ENCODE measurements at regions not wholly inside any gene's neighbourhood (a gene's known extent, or its start where the extent isn't known, plus 50 kb on each side); places are given as distances from the start of the nearest gene placed in this dataset.

DNA sequence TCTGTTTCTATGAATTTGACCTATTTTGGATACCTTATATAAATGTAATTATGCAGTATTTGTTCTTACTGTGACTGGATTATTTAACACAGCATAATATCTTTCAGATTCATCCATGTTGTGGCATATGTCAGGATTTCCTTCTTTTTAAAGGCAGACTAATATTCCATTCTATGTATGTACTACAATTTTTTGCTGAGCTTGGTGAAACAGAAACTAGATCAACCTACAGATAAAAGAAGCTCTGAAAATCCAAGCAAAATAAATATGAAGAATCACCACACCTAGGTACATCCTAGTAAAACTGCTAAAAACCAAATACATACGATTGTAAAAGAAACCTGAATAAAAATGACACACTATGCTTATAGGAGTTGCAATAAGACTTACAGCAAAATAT, 300.5 kb downstream of the HTR7 start:
- no peak for DNase-seq (ENCODE audit: low read depth)
- TF ChIP-seq, protein P1, sequence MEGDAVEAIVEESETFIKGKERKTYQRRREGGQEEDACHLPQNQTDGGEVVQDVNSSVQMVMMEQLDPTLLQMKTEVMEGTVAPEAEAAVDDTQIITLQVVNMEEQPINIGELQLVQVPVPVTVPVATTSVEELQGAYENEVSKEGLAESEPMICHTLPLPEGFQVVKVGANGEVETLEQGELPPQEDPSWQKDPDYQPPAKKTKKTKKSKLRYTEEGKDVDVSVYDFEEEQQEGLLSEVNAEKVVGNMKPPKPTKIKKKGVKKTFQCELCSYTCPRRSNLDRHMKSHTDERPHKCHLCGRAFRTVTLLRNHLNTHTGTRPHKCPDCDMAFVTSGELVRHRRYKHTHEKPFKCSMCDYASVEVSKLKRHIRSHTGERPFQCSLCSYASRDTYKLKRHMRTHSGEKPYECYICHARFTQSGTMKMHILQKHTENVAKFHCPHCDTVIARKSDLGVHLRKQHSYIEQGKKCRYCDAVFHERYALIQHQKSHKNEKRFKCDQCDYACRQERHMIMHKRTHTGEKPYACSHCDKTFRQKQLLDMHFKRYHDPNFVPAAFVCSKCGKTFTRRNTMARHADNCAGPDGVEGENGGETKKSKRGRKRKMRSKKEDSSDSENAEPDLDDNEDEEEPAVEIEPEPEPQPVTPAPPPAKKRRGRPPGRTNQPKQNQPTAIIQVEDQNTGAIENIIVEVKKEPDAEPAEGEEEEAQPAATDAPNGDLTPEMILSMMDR (IDR thresholded peaks at IDR 0.05; ENCODE audit: control insufficient read depth, insufficient read depth, low read depth, low read length, missing control alignments) = no peak
- no peak overlapping the region for H3K4me3 ChIP-seq (ENCODE audit: control insufficient read depth, low read depth, low read length)

DNA sequence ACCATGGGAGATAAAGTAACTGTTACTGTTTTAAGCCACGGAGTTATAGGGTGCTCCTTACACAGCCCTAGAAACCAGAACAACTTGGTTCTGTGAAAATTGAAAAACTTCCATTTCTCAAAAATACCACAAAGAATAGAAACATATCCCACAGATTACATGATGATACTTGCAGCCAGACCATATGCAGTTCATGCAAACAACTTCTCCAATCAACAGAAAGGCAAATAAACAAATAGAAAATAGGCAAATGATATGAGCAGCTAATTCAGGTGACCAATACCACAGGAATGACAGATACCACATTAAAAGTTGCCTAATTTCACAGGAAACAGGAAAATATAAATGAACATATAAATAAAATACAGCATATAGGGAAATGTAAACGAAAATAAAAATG, 297.5 kb downstream of the HTR7 start:
- DNase-seq (ENCODE audit: low read depth) = no peak
- TF ChIP-seq, protein P1 (IDR thresholded peaks at IDR 0.05; ENCODE audit: control insufficient read depth, insufficient read depth, low read depth, low read length, missing control alignments) = no peak
- H3K4me3 ChIP-seq (ENCODE audit: control insufficient read depth, low read depth, low read length) = no peak overlapping the region

DNA sequence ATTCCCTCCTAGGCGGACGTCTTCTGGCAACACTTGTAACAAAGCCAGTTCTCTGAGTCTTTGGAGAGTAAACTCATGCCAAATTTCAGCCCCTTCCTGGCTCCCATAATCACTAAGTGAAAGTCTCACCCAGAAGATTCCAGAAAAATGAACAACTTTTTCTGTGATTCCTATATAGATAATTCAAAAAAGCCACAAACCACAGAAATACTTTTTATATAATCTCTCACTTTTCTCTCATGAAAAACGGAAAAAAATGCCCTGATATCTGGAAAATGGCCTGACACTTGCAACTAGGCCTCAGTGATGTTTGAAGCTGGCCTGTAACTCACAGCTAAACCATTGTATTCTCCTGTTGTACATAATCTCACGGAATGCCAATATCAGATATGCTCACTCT, 296.2 kb downstream of the HTR7 start:
- H3K4me3 ChIP-seq (ENCODE audit: control insufficient read depth, low read depth, low read length) = no peak overlapping the region
- TF ChIP-seq, protein P1 (IDR thresholded peaks at IDR 0.05; ENCODE audit: control insufficient read depth, insufficient read depth, low read depth, low read length, missing control alignments) = no peak
- no peak for DNase-seq (ENCODE audit: low read depth)

DNA sequence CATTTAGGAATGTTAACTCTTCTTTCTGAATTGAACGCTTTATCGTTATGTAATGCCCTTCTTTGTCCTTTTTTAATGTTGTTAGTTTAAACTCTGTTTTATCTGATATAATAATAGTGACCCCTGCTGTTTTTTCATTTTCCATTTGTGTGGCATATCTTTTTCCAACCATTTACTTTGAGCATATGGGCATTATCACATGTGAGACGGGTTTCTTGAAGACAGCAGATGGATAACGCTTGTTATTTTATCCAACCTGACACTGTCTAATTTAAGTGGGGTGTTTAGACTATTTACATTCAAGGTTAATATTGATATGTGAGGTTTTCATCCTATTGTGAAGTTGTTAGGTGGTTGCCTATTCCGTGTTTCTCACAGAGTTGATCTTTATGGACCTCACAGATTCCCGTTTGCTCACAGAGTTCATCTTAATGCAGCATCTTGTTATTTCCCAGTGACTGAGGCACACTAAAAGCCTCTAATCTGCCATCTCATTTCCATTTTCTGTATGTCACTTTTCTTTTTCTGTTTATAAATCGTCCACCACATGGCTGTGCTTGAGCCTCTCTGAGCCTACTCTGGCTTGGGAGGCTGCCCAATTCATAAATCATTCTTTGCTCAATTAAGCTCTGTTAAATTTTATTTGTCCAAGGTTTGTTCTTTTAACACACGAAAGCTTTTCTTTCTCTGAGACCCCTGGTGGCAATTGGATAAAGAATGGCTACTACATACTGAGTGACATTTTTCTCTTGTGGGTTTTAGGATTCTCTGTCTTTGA, 286.2 kb downstream of the HTR7 start:
- TF ChIP-seq, protein P1 (IDR thresholded peaks at IDR 0.05; ENCODE audit: control insufficient read depth, insufficient read depth, low read depth, low read length, missing control alignments) = no peak
- H3K4me3 ChIP-seq (ENCODE audit: control insufficient read depth, low read depth, low read length) = no peak overlapping the region
- no peak for DNase-seq (ENCODE audit: low read depth)

DNA sequence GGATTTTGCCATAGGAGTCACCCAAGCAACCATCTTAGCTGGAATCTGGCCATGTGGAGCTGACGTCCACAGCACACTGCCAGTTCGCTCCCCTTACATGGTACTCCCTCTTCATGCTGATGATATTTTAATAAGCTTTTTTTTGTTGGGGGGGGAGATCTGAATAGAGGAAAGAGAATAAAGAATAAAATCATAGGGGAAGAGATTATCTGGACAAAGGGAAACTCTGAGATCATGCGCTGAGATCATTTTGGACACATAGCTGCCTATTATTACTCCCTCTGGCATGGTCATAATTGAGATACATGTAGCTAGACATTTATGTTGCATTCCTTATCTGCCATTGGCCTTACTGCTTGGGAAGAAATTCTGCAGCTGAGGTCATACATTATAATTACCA, 282.7 kb downstream of the HTR7 start:
- DNase-seq (ENCODE audit: low read depth) = no peak
- TF ChIP-seq, protein P1 (IDR thresholded peaks at IDR 0.05; ENCODE audit: control insufficient read depth, insufficient read depth, low read depth, low read length, missing control alignments) = no peak
- no peak overlapping the region for H3K4me3 ChIP-seq (ENCODE audit: control insufficient read depth, low read depth, low read length)

DNA sequence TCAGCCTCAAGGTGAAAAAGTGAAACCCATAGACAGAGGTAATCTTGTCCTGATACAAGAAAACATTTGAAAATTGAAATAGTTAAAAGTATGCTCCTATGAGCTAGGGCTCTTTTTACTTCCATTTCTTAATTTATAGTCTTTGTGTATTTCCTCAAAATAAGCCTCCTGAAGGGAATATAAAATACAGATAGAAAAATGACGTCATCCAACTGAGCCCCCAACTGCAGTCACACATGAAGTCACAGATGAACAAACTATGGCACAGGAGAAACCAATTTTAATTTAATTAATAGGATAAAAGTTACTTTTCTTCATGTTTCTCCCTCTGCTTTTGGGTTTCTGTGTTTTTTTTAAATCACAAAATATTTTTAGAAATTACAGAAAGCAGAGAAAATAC, 280.3 kb downstream of the HTR7 start:
- TF ChIP-seq, protein P1 (IDR thresholded peaks at IDR 0.05; ENCODE audit: control insufficient read depth, insufficient read depth, low read depth, low read length, missing control alignments) = no peak

More for the DNA sequence above, 280.3 kb downstream of the HTR7 start:
- no peak for DNase-seq (ENCODE audit: low read depth)
- no peak overlapping the region for H3K4me3 ChIP-seq (ENCODE audit: control insufficient read depth, low read depth, low read length)

All from AG09309 (cell line).